ENCODE measurements at regions not wholly inside any gene's neighbourhood (a gene's known extent, or its start where the extent isn't known, plus 50 kb on each side); places are given as distances from the start of the nearest gene placed in this dataset.

GRCh38 chrX:140602140-140602539, 97.3 kb upstream of the SOX3 start:
- no peak for TF ChIP-seq CTCF (IDR thresholded peaks at IDR 0.05; ENCODE audit: insufficient read depth, low read length, poor library complexity, severe bottlenecking)
- no peak for TF ChIP-seq EZH2phosphoT487 (conservative IDR thresholded peaks at IDR 0.05; ENCODE audit: low read length)
